HG02763 (cell line): ENCODE measurements at regions not wholly inside any gene's neighbourhood (a gene's known extent, or its start where the extent isn't known, plus 50 kb on each side); places are given as distances from the start of the nearest gene placed in this dataset.
"Not testable (repeated sequence)": the region's sequence is repeated elsewhere in the genome, so short reads cannot be mapped to it uniquely, and the experiment has no call there.

Experiments used
- ATAC-seq: cut with Tn5 transposase; IDR thresholded peaks from one replicate; pipeline ENCODE4 v1.9.1; 2021; ENCODE audit warnings: mild to moderate bottlenecking, moderate library complexity; ENCODE audit not compliant: unreplicated experiment

GRCh38 chr2:225911019-225911418, 511.5 kb downstream of the NYAP2 start:
- ATAC-seq = no peak

DNA sequence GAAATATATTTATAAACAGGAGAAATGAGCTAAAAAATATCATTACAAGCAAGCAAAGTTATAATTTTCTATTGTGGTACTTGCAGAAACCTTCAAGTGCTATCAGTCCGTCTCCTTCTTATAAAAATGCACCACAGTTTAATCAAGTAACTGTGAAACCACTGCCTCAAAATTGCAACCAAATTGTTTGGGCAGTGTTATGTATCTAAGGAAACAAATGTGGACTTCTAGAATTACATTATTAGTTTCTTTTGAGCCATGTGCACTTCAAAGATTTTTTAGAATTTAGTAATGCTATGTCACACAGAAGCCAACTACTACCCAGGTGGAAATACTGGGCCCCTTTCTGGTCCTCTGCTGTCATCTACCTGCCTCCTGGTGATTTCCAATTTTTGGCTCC, 495.6 kb downstream of the NYAP2 start:
- no peak for ATAC-seq

- no peak for ATAC-seq
These were observed 494.9 kb downstream of the NYAP2 start for GRCh38 chr2:225894236-225894980.

- no peak for ATAC-seq
These were observed 493.6 kb downstream of the NYAP2 start for GRCh38 chr2:225893151-225893550.

DNA sequence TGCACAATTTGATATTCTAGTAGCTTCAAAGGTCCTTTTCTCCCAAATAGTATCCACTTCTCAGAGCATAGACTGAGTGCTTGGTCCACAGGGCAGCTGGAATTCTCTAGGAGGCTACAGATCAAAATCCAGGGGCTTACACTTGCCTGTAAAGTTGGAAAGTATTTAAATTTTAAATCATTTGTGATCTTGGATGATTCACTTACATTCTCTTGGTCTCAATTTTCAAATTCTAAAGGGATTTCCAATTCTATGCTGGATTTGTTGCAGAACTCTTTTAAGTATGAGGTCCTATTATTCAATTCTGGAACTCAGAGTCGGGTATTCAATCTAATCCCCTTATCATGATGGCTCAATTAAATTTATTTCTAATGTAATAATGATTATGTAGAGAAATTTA, 492.3 kb downstream of the NYAP2 start:
- no peak for ATAC-seq

GRCh38 chr2:225891013-225891412, 491.5 kb downstream of the NYAP2 start:
- ATAC-seq = no peak

DNA sequence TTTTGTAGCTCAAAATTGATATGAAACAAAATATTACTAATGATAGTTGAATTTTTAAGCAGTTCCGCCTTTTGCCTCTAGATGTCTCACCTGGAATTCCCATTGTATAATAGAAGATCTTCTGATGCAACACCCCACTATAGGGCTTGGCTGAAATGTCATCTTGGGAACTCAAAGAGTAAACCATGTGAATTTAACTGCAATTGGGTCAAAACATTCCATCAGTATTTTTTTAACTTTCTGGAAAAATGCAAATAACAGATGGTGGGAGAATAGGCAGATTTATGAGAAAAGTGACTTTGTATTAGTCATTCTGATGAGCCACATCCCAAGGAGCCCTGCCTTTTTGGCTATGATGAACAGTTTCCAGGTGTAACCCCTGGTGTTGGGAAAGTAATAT, 489.9 kb downstream of the NYAP2 start:
- ATAC-seq = peak; percentile 67

GRCh38 chr2:225867071-225867470, 467.6 kb downstream of the NYAP2 start:
- ATAC-seq = no peak

DNA sequence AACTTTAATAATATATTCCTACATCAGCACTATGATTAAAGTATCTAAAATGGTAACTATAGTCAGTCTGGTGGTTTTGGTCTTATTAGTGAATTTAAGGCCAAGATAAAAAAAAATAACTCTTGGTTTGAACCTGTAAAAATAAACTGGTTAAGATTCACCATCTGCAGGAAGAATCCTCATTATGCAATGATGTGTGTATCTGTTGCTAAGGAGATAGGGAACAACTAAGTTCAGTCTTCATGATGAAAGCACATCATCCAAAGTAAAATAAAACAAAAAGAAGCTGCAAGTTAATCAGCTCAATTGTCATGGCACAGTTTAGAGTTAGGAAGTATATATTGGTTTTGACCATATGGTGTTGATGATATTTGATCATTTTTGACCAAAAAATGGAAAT, 466.0 kb downstream of the NYAP2 start:
- no peak for ATAC-seq

GRCh38 chr2:225864394-225864793, 464.9 kb downstream of the NYAP2 start:
- ATAC-seq = no peak

DNA sequence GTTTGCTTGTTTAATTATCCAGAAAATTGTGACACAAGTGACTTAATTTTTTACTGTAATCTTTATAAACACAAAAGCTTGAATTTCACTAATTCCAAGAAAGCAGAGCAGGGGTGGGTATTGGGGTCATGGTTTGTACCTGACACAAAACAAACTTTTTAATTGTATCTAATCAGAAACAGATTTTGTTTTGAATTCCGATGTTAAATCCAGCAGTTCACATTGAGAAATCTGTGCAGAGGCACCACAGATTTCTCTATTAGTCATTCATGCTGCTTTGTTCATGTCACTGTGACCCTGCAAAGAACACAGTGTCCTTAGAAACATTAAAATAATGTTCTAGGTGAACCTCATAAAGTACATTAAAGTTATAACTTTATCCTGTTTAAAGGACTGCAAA, 443.4 kb downstream of the NYAP2 start:
- no peak for ATAC-seq

DNA sequence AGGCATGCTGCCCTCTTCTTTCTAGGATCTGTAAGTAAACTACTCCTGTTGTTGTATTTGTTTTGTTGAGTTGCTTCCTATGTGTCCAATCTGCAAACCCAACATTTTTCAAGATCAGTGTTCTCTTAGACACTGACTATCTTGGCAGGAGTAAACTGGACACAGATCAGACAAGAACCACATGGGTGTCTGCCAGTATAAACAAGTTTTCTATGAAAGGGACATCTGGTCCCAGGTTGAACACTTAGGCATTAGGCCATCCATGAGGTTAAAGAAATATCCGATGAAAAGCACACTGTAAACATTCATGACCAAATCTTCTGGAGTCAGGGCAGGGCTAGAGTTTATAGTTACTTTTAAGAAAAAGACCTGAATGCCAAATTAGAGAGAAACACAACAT, 441.8 kb downstream of the NYAP2 start:
- no peak for ATAC-seq

- ATAC-seq = no peak
These were observed 437.8 kb downstream of the NYAP2 start for GRCh38 chr2:225837328-225837727.

DNA sequence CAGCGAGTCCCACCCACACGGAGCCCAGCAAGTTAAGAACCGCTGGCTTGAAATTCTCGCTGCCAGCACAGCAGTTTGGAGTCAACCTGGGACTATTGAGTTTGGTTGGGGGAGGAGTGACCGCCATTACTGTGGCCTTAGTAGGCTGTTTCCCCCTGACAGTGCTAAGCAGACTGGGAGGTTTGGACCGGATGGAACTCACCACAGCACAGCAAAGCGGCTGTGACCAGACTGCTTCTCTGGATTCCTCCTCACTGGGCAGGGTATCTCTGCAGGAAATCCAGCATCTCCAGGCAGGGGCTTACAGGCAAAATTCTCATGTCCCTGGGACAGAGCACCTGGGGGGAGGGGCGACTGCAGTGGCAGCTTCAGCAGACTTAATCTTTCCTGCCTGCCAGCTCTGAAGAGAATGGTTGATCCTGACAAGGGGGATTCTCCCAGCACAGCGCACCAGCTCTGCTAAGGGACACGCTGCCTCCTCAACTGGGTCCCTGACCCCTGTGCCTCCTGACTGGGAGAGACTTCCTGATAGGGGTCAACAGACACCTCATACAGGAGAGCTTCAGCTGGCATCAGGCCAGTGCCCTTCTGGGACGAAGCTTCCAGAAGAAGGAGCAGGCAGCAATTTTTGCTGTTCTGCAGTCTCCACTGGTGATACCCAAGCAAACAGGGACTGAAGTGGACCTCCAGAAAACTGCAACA, 425.4 kb downstream of the NYAP2 start:
- ATAC-seq = no peak

DNA sequence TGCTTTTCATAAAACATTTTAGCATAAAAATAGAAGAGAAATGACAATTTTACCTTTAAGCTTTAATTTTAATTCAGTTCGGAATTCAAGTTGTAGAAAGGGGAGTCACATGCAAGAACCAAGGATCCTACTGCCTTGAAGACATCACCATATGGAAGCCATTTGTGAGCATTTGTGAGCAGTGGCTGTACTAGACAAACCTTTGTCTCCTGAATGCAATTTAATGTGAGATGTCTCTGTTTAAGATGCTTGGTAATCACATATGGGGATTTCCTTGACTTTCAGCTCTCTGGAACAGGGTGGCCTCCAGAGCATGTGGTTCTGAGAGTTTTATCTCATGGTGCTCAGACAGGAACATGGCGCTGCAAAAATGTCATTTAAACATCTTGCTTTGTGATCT, 421.8 kb downstream of the NYAP2 start:
- no peak for ATAC-seq

GRCh38 chr2:225820826-225821225, 421.3 kb downstream of the NYAP2 start:
- no peak for ATAC-seq

- no peak for ATAC-seq
These were observed 415.0 kb downstream of the NYAP2 start for GRCh38 chr2:225814554-225814953.

GRCh38 chr2:225806105-225806504, 406.6 kb downstream of the NYAP2 start:
- ATAC-seq = no peak

DNA sequence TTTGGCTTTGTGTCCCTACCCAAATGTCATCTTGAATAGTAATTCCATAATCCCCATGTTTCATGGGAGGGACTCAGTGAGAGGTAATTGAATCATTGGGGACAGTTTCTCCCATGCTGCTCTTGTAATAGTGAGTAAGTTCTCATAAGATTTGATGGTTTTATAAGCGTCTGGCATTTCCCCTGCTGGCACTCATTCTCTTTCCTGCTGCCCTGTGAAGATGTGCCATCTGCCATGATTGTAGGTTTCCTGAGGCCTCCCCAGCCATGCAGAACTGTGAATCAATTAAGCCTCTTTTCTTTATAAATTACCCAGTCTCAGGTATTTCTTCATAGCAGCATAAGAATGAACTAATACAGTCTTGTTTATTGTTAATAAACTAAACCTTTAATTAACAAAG, 402.6 kb downstream of the NYAP2 start:
- not testable (repeated sequence) for ATAC-seq

DNA sequence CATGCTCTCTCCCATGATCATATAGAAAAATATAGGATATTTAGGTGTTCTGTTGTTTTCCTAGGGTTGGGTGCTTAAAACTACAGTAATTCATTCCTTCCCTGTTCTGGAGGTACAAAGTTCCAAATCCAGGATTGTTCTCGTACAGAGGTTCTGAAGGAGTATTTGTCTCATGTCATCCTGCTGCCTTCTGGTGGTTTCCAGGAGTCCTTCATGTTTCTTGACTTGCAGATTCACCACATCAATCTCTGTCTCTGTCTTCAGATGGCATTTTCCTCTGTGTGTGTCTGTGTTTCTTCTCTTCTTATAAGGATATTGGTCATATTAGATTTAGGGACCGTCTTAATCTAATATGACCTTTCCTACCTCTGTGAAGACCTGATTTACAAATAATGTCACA, 397.9 kb downstream of the NYAP2 start:
- no peak for ATAC-seq

DNA sequence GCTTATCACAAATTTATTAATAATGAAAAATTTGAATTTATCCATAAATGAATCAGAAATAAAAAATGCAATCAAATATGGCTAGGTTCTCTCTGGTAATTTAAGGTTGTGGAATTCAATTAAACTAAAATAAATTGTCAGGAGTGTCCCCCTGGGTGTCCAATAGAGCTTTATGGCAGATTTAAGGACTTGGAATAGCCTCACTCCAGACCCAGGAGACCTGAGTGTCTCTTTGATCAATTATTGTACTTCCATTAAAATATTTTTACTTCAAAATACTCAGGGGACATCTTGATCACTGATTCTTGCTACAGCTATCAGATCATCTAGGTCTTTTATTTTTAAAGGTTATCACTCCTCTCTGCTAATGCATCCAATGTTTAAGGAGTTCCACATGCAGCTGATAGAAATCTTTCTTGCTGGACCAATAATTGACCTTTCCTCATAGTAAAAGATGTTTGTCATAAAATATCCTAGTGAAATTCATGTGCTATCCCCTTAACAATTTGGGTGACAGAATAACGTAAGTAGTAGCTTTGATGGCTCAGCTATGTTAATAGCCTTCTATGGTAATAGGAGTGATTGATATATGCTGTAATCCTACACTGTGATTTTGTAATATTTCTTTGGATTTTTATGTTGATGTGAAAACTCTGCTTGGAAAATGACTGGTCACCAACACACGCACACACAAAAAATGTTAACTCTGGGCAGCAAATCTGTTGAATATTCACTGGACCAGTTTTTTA, 395.3 kb downstream of the NYAP2 start:
- ATAC-seq = no peak
